Keratinocyte (primary cell): ENCODE measurements at regions not wholly inside any gene's neighbourhood (a gene's known extent, or its start where the extent isn't known, plus 50 kb on each side); places are given as distances from the start of the nearest gene placed in this dataset.

Source experiments
- DNase-seq: peaks from one replicate; pipeline ENCODE4 v3.0.0-alpha.2; 2011; ENCODE audit warnings: low read depth, missing footprints, low spot score
- FAIRE-seq: peaks from 2 replicates; lab custom pipeline; 2011; peaks lifted over from hg19 to GRCh38; lab: Jason Lieb, UNC
- H2AFZ ChIP-seq: 2 replicates; pipeline ENCODE4 v1.6.0; 2012; ENCODE audit warnings: low read length, control low read depth, inconsistent platforms; ENCODE audit not compliant: control insufficient read depth
- H3K27ac ChIP-seq: 2 replicates; pipeline ENCODE4 v1.5.1; 2011; ENCODE audit warnings: low read length; ENCODE audit not compliant: control insufficient read depth, insufficient read depth
- H3K27me3 ChIP-seq: 3 replicates; pipeline ENCODE4 v1.6.0; 2011; ENCODE audit warnings: low read length; ENCODE audit not compliant: control insufficient read depth, insufficient read depth; ENCODE audit errors: extremely low read depth
- H3K36me3 ChIP-seq, 2 experiments: 2 replicates in 1 of 2; 3 replicates in 1 of 2; pipeline ENCODE4 v1.5.1; 2011; ENCODE audit warnings: low read length in 2 of 2, mild to moderate bottlenecking in 1 of 2; ENCODE audit not compliant: control insufficient read depth in 2 of 2, insufficient read depth in 2 of 2; ENCODE audit errors: extremely low read depth in 1 of 2
- H3K4me1 ChIP-seq: 3 replicates; pipeline ENCODE4 v1.5.1; 2011; ENCODE audit warnings: low read length; ENCODE audit not compliant: control insufficient read depth, insufficient read depth; ENCODE audit errors: extremely low read depth
- H3K4me2 ChIP-seq: 3 replicates; pipeline ENCODE4 v1.6.0; 2011; ENCODE audit warnings: low read depth, low read length; ENCODE audit not compliant: control insufficient read depth, insufficient read depth; ENCODE audit errors: extremely low read depth
- H3K4me3 ChIP-seq, 3 experiments: fragments of 200-600 bp in 1 of 3; sonication (generic) in 1 of 3; 2 replicates in 2 of 3; 3 replicates in 1 of 3; pipeline ENCODE4 v1.5.1; 2011 to 2016; ENCODE audit warnings: low read length in 3 of 3, mild to moderate bottlenecking in 3 of 3, control low read depth in 2 of 3, inconsistent platforms in 1 of 3, low read depth in 1 of 3, mixed read lengths in 1 of 3, mixed run types in 1 of 3, moderate library complexity in 1 of 3; ENCODE audit not compliant: control insufficient read depth in 2 of 3, insufficient read depth in 2 of 3; ENCODE audit errors: extremely low read depth in 1 of 3
- H3K79me2 ChIP-seq: 2 replicates; pipeline ENCODE4 v1.6.0; 2012; ENCODE audit warnings: low read length; ENCODE audit not compliant: control insufficient read depth, insufficient read depth
- H3K9ac ChIP-seq: 3 replicates; pipeline ENCODE4 v1.6.0; 2011; ENCODE audit warnings: low read length; ENCODE audit not compliant: control insufficient read depth, insufficient read depth; ENCODE audit errors: extremely low read depth
- H3K9me1 ChIP-seq: 3 replicates; pipeline ENCODE4 v1.6.0; 2011; ENCODE audit warnings: low read length; ENCODE audit not compliant: control insufficient read depth, insufficient read depth; ENCODE audit errors: extremely low read depth
- H3K9me3 ChIP-seq: 2 replicates; pipeline ENCODE4 v1.5.1; 2012; ENCODE audit warnings: low read depth, low read length; ENCODE audit not compliant: control insufficient read depth
- H4K20me1 ChIP-seq: 3 replicates; pipeline ENCODE4 v1.6.0; 2011; ENCODE audit warnings: low read length; ENCODE audit not compliant: control insufficient read depth, insufficient read depth; ENCODE audit errors: extremely low read depth
- CTCF ChIP-seq, 3 experiments: IDR thresholded peaks in 1 of 3; conservative IDR thresholded peaks in 1 of 3; optimal IDR thresholded peaks in 1 of 3; 2 replicates in 2 of 3; 3 replicates in 1 of 3; pipeline versions ENCODE3 to v1.5.1; 2011; ENCODE audit warnings: low read length in 3 of 3, mild to moderate bottlenecking in 3 of 3, moderate library complexity in 2 of 3, control low read depth in 1 of 3, inconsistent platforms in 1 of 3; ENCODE audit not compliant: insufficient read depth in 2 of 3; ENCODE audit errors: extremely low read depth in 1 of 3
- EZH2 ChIP-seq: IDR thresholded peaks from one replicate; pipeline ENCODE4 v1.6.1; 2012; ENCODE audit warnings: inconsistent platforms, mild to moderate bottlenecking, low read length, moderate library complexity
- dilution Hi-C: fragments of 300-500 bp; cut with MboI; formaldehyde crosslinking; loops from one replicate; pipeline ENCODE4 v1.7.0; 2020; ENCODE audit warnings: low sequenced_read_pairs; ENCODE audit not compliant: extremely low pct_ligation_motif_present

DNA sequence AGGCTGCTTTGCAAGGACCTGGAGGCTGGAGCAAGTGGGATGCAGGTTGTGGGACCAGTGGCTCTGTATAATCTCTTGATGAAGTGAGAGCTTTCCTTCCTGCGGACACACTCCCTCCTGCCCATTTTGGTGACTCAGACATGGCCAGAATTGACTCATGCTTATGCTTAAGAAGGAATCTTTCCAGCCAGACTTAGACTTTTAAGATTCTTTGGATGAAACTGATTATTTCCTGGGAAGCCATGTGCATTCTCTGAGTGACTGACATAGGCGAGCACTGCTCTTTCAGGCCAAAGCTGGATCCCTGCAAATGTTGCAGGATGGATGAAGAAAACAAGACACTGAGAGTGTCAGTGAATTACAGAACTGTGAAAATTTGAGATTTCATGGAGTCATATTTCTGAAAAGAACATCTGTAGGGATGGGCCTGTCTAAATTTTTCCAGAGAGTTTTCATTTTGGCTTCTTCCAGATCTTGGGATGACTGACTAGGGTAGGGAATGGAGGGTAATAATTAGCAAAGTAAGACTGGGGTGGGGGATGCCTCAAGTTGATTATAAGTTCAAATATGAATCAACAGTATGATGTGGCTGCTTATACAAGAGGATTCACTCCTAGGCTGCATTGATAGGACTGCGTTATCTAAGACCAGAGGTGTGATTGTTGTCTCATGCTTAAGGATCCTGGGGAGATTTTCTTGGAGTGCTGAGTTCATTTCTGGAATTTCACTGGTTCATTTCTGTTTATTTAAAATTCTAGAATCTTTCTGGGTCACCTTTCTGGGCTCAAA lies 195.8 kb downstream of the HIPK3 start:
- Histone ChIP-seq H3K9ac (no peak overlapping the region), H2AFZ (no peak overlapping the region), H3K27ac (no peak overlapping the region), H3K27me3 (no peaks in the 10 kb centered on the region), H3K36me3 (no peaks in the 10 kb centered on the region), H3K4me1 (peaks cover 3% of the 10 kb centered on the region), H4K20me1 (no peaks in the 10 kb centered on the region), H3K9me1 (no peaks in the 10 kb centered on the region), H3K9me3 (no peaks in the 10 kb centered on the region), H3K4me3 (no peak overlapping the region), H3K79me2 (no peaks in the 10 kb centered on the region), H3K4me2 (no peak overlapping the region)
- no peak for FAIRE-seq
- DNase-seq: no peak
- dilution Hi-C loops: no loop called here
- no peak for TF ChIP-seq CTCF (optimal IDR thresholded peaks at IDR 0.05 in 1 of 3, IDR thresholded peaks at IDR 0.05 in 1 of 3, conservative IDR thresholded peaks at IDR 0.05 in 1 of 3; ENCODE audit: extremely low read depth in 1 of 3, insufficient read depth in 2 of 3, low read length in 3 of 3)
- TF ChIP-seq EZH2: no peak

DNA sequence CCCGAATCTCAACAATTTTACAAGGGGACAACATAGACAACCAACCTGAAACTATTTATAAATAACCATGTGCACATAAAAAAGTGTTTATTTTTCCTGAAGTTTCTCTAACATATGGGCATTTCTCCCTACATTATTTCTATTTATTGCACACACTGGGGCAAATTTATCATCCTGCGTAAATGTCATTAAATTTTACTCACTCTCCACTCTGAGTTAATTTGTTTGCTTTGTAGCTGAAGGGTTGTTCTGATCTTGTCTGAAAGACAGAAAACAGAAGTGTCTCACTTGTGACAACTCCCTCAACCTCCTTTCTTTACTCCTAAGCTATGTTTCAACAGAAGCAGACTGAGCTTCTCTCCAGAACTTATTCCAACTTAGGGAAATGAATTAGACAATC lies 194.2 kb downstream of the HIPK3 start:
- FAIRE-seq (no peak), DNase-seq (no peak)
- Histone ChIP-seq H3K79me2 (no peaks in the 10 kb centered on the region), H3K27ac (no peak overlapping the region), H4K20me1 (no peaks in the 10 kb centered on the region), H3K27me3 (no peaks in the 10 kb centered on the region), H3K4me2 (no peak overlapping the region), H3K4me1 (peaks cover 3% of the 10 kb centered on the region), H3K9me3 (no peaks in the 10 kb centered on the region), H2AFZ (no peak overlapping the region), H3K4me3 (no peak overlapping the region), H3K9ac (no peak overlapping the region), H3K9me1 (no peaks in the 10 kb centered on the region), H3K36me3 (no peaks in the 10 kb centered on the region)
- dilution Hi-C loops: no loop called here
- TF ChIP-seq CTCF (optimal IDR thresholded peaks at IDR 0.05 in 1 of 3, IDR thresholded peaks at IDR 0.05 in 1 of 3, conservative IDR thresholded peaks at IDR 0.05 in 1 of 3; ENCODE audit: extremely low read depth in 1 of 3, insufficient read depth in 2 of 3, low read length in 3 of 3) (no peak), EZH2 (no peak)
